Prostate gland (tissue), 2 donors: ENCODE measurements at regions not wholly inside any gene's neighbourhood (a gene's known extent, or its start where the extent isn't known, plus 50 kb on each side); places are given as distances from the start of the nearest gene placed in this dataset.

Experiments used
- CTCF ChIP-seq, 4 experiments: fragments of 200-600 bp in 2 of 4; fragments of 450-650 bp in 2 of 4; sonication (generic) in 2 of 4; IDR thresholded peaks; 1 replicate in 3 of 4; 2 replicates in 1 of 4; pipeline ENCODE4 v1.5.1; 2016 to 2019; ENCODE audit warnings: antibody characterized with exemption in 4 of 4, mild to moderate bottlenecking in 2 of 4, moderate library complexity in 2 of 4
- POLR2AphosphoS5 ChIP-seq: sonication (generic); formaldehyde crosslinking; IDR thresholded peaks from one replicate; pipeline ENCODE4 v1.6.1; 2017; ENCODE audit warnings: antibody characterized with exemption

- TF ChIP-seq CTCF (IDR thresholded peaks at IDR 0.05) (no peak), POLR2AphosphoS5 (no peak)
These were observed 396.8 kb downstream of the EFNB2 start for GRCh38 chr13:106138620-106139019.
